HEK293 (cell line): ENCODE measurements at regions not wholly inside any gene's neighbourhood (a gene's known extent, or its start where the extent isn't known, plus 50 kb on each side); places are given as distances from the start of the nearest gene placed in this dataset.

Source experiments
- CTCF ChIA-PET: fragments of 350-600 bp; formaldehyde crosslinking; extraction: SDS; loops from one replicate; lab custom pipeline; 2021; ENCODE audit warnings: antibody characterized with exemption; lab: Yijun Ruan, JAX
- POLR2A ChIA-PET: fragments of 300-600 bp; formaldehyde crosslinking; extraction: SDS; loops from one replicate; lab custom pipeline; 2020; ENCODE audit warnings: antibody characterized with exemption, inconsistent platforms; lab: Yijun Ruan, JAX
- H3K27ac ChIP-seq: fragments of 200-500 bp; sonication (Bioruptor generic); 2 replicates; pipeline ENCODE4 v1.5.1; 2014; ENCODE audit warnings: low read depth, low read length, control low read depth, inconsistent platforms; ENCODE audit errors: extremely low read depth
- H3K36me3 ChIP-seq, 2 experiments: fragments of 200-500 bp in 1 of 2; sonication (Bioruptor generic) in 1 of 2; 1 replicate in 1 of 2; 2 replicates in 1 of 2; pipeline ENCODE4 v1.5.1; 2014 to 2017; ENCODE audit warnings: inconsistent platforms in 2 of 2, low read length in 2 of 2; ENCODE audit not compliant: control insufficient read depth in 2 of 2, insufficient read depth in 1 of 2
- H3K4me1 ChIP-seq: fragments of 200-500 bp; sonication (Bioruptor generic); 2 replicates; pipeline ENCODE4 v1.5.1; 2014; ENCODE audit warnings: mild to moderate bottlenecking, low read length, inconsistent platforms; ENCODE audit not compliant: control insufficient read depth, insufficient read depth
- H3K4me3 ChIP-seq: 2 replicates; pipeline ENCODE4 v1.5.1; 2011; ENCODE audit warnings: low read depth, mild to moderate bottlenecking, control low read depth, low read length, moderate library complexity
- H3K9me3 ChIP-seq: fragments of 200-500 bp; sonication (Bioruptor generic); 2 replicates; pipeline ENCODE4 v1.5.1; 2014; ENCODE audit warnings: low read depth, low read length, inconsistent platforms; ENCODE audit not compliant: control insufficient read depth, insufficient read depth
- EGR2 ChIP-seq: fragments of 450-650 bp; formaldehyde crosslinking; IDR thresholded peaks from 2 replicates; pipeline ENCODE4 v1.5.1; 2016; ENCODE audit warnings: low read depth, missing biosample characterization, missing genetic modification characterization
- GLIS2 ChIP-seq: fragments of 450-650 bp; formaldehyde crosslinking; IDR thresholded peaks from 2 replicates; pipeline ENCODE4 v1.5.1; 2016; ENCODE audit warnings: missing biosample characterization, missing genetic modification characterization
- KLF1 ChIP-seq: fragments of 450-650 bp; formaldehyde crosslinking; IDR thresholded peaks from 2 replicates; pipeline ENCODE4 v1.5.1; 2016; ENCODE audit warnings: missing biosample characterization, missing genetic modification characterization
- KLF9 ChIP-seq: fragments of 450-650 bp; formaldehyde crosslinking; IDR thresholded peaks from 2 replicates; pipeline ENCODE4 v1.5.1; 2016; ENCODE audit warnings: missing biosample characterization, missing genetic modification characterization, low read depth
- SP3 ChIP-seq: fragments of 450-650 bp; formaldehyde crosslinking; IDR thresholded peaks from 2 replicates; pipeline ENCODE4 v1.5.1; 2016; ENCODE audit warnings: missing biosample characterization, missing genetic modification characterization
- ZBTB17 ChIP-seq: fragments of 450-650 bp; formaldehyde crosslinking; IDR thresholded peaks from 2 replicates; pipeline ENCODE4 v1.5.1; 2016; ENCODE audit warnings: missing biosample characterization, missing genetic modification characterization
- ZBTB20 ChIP-seq: fragments of 450-650 bp; formaldehyde crosslinking; IDR thresholded peaks from 2 replicates; pipeline ENCODE4 v1.5.1; 2016; ENCODE audit warnings: missing biosample characterization, missing genetic modification characterization
- ZNF10 ChIP-seq: fragments of 450-650 bp; formaldehyde crosslinking; IDR thresholded peaks from 2 replicates; pipeline ENCODE4 v1.5.1; 2017; ENCODE audit warnings: missing biosample characterization, missing genetic modification characterization
- ZNF138 ChIP-seq: fragments of 450-650 bp; formaldehyde crosslinking; IDR thresholded peaks from 2 replicates; pipeline ENCODE4 v1.5.1; 2016; ENCODE audit warnings: missing biosample characterization, missing genetic modification characterization, borderline replicate concordance
- ZNF155 ChIP-seq: fragments of 450-650 bp; formaldehyde crosslinking; IDR thresholded peaks from 2 replicates; pipeline ENCODE4 v1.5.1; 2016; ENCODE audit warnings: missing biosample characterization, missing genetic modification characterization
- ZNF16 ChIP-seq: fragments of 450-650 bp; formaldehyde crosslinking; IDR thresholded peaks from 2 replicates; pipeline ENCODE4 v1.5.1; 2016; ENCODE audit warnings: low read depth, missing biosample characterization, missing genetic modification characterization
- ZNF174 ChIP-seq: fragments of 450-650 bp; formaldehyde crosslinking; IDR thresholded peaks from 2 replicates; pipeline ENCODE4 v1.5.0; 2017; ENCODE audit warnings: missing biosample characterization, mild to moderate bottlenecking, missing genetic modification characterization
- ZNF184 ChIP-seq: fragments of 450-650 bp; IDR thresholded peaks from 2 replicates; pipeline ENCODE4 v1.5.1; 2018; ENCODE audit warnings: missing biosample characterization, mild to moderate bottlenecking, missing genetic modification characterization
- ZNF202 ChIP-seq: fragments of 450-650 bp; formaldehyde crosslinking; IDR thresholded peaks from 2 replicates; pipeline ENCODE4 v1.5.1; 2016; ENCODE audit warnings: missing biosample characterization, missing genetic modification characterization, borderline replicate concordance
- ZNF394 ChIP-seq: fragments of 450-650 bp; formaldehyde crosslinking; IDR thresholded peaks from 2 replicates; pipeline ENCODE4 v1.5.1; 2016; ENCODE audit warnings: missing biosample characterization, missing genetic modification characterization, mild to moderate bottlenecking, moderate library complexity, borderline replicate concordance
- ZNF416 ChIP-seq: fragments of 450-650 bp; formaldehyde crosslinking; IDR thresholded peaks from 2 replicates; pipeline ENCODE4 v1.5.1; 2016; ENCODE audit warnings: missing biosample characterization, missing genetic modification characterization
- ZNF423 ChIP-seq: fragments of 450-650 bp; formaldehyde crosslinking; IDR thresholded peaks from 2 replicates; pipeline ENCODE4 v1.5.1; 2016; ENCODE audit warnings: missing biosample characterization, missing genetic modification characterization
- ZNF433 ChIP-seq: fragments of 450-650 bp; formaldehyde crosslinking; IDR thresholded peaks from 2 replicates; pipeline ENCODE4 v1.5.1; 2016; ENCODE audit warnings: missing biosample characterization, missing genetic modification characterization, low read depth
- ZNF510 ChIP-seq: fragments of 450-650 bp; formaldehyde crosslinking; IDR thresholded peaks from 2 replicates; pipeline ENCODE4 v1.5.1; 2018; ENCODE audit warnings: mild to moderate bottlenecking, missing genetic modification characterization, missing biosample characterization; ENCODE audit not compliant: insufficient replicate concordance
- ZNF76 ChIP-seq: fragments of 450-650 bp; formaldehyde crosslinking; IDR thresholded peaks from 2 replicates; pipeline ENCODE4; 2016; ENCODE audit warnings: low read depth, missing biosample characterization, missing genetic modification characterization, borderline replicate concordance
- ZNF768 ChIP-seq: fragments of 450-650 bp; formaldehyde crosslinking; IDR thresholded peaks from 2 replicates; pipeline ENCODE4 v1.5.1; 2018; ENCODE audit warnings: missing biosample characterization, mild to moderate bottlenecking, missing genetic modification characterization
- TF ChIP-seq, protein P1 (sequence below): fragments of 450-650 bp; formaldehyde crosslinking; IDR thresholded peaks from 2 replicates; pipeline ENCODE4 v1.5.1; 2016; ENCODE audit warnings: missing biosample characterization, missing genetic modification characterization
- TF ChIP-seq, protein P2 (sequence below): fragments of 450-650 bp; formaldehyde crosslinking; IDR thresholded peaks from 2 replicates; pipeline ENCODE4 v1.5.1; 2016; ENCODE audit warnings: missing biosample characterization, missing genetic modification characterization
- TF ChIP-seq, protein P3 (sequence below): fragments of 450-650 bp; formaldehyde crosslinking; IDR thresholded peaks from 2 replicates; pipeline ENCODE4 v1.5.1; 2016; ENCODE audit warnings: missing biosample characterization, missing genetic modification characterization

DNA sequence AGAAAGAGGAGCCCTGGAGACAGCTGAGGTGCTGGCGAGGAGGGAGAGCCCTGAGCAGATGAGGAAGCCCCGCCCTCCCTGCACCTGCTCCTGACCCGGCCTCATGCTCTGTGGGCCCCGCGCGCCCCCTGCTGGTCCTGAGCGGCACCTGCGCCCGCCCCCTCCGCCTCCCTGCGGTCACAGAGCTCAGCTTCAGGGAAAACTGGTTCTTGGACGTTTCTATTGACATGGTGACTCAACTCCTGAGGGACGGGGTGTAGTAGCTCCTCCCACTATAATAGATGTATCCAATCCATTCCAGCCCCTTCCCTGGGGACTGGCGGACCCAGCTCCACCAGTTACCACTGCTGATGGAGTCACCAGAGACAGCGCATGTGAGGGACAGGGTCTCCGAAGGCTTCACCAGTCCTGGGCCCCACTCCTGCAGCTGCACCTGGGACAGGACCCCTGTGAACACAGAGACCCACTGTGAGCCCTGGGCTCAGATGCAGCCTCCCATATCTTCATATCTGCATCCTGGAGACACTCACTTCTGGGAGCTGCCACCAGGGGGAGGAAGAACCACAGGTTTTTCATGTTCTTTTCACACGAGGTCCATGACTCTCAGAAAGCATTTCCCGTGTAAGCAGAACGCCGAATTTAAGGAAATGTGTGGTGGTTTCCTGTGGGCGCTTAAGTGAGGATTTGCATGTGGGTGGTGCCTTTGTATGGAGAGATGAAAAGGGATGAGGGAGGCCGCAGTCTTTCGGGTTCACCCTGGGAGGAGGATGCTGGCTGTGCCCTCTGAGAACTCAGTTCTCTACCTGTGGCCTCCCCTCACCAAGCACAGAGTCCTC, 1346.4 kb downstream of the TMEM121 start (continued):
- TF ChIP-seq ZBTB20 (tag by site-specific recombination) (peak; percentile 33; the same call in 1 of the 2 replicates), ZNF510 (tag by site-specific recombination) (no peak), ZNF138 (tag by site-specific recombination) (no peak), GLIS2 (tag by site-specific recombination) (peak; percentile 81), ZNF76 (tag by site-specific recombination) (no peak), ZNF184 (tag by site-specific recombination) (0 out of 2 replicates have a peak, but pooled peaks have one; percentile 19), EGR2 (tag by site-specific recombination) (peak; percentile 69), ZNF433 (tag by site-specific recombination) (no peak), ZNF394 (tag by site-specific recombination) (no peak), ZNF768 (tag by site-specific recombination) (no peak), ZNF202 (tag by site-specific recombination) (no peak), ZBTB17 (tag by site-specific recombination) (peak; percentile 86), ZNF416 (tag by site-specific recombination) (no peak), KLF9 (tag by site-specific recombination) (peak; percentile 61), ZNF16 (tag by site-specific recombination) (no peak), ZNF10 (tag by site-specific recombination) (peak; percentile 94), ZNF423 (peak; percentile 63; the same call in 1 of the 2 replicates), SP3 (tag by site-specific recombination) (peak; percentile 51)
- TF ChIP-seq, protein P1, sequence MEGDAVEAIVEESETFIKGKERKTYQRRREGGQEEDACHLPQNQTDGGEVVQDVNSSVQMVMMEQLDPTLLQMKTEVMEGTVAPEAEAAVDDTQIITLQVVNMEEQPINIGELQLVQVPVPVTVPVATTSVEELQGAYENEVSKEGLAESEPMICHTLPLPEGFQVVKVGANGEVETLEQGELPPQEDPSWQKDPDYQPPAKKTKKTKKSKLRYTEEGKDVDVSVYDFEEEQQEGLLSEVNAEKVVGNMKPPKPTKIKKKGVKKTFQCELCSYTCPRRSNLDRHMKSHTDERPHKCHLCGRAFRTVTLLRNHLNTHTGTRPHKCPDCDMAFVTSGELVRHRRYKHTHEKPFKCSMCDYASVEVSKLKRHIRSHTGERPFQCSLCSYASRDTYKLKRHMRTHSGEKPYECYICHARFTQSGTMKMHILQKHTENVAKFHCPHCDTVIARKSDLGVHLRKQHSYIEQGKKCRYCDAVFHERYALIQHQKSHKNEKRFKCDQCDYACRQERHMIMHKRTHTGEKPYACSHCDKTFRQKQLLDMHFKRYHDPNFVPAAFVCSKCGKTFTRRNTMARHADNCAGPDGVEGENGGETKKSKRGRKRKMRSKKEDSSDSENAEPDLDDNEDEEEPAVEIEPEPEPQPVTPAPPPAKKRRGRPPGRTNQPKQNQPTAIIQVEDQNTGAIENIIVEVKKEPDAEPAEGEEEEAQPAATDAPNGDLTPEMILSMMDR (tag by site-specific recombination), result peak; percentile 86
- TF ChIP-seq, protein P2, sequence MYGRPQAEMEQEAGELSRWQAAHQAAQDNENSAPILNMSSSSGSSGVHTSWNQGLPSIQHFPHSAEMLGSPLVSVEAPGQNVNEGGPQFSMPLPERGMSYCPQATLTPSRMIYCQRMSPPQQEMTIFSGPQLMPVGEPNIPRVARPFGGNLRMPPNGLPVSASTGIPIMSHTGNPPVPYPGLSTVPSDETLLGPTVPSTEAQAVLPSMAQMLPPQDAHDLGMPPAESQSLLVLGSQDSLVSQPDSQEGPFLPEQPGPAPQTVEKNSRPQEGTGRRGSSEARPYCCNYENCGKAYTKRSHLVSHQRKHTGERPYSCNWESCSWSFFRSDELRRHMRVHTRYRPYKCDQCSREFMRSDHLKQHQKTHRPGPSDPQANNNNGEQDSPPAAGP (tag by site-specific recombination), result no peak

DNA sequence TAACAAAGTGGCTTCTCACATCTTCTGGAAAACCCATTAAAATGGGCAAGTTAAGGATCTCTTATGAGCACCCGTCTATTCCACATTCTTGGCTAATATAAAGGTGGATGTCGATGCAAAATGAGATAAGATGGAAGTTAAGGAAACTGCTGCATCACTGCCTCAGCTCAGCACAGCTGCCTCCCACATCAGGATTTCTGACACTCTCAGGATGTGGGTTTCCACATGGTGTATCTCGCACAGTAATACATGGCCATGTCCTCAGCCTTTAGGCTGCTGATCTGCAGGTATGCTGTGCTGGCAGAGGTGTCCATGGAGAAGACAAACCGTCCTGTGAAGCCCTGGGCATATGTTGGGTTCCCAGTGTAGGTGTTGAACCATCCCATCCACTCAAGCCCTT, 1348.0 kb downstream of the TMEM121 start:
- H3K4me3 ChIP-seq, result no peak overlapping the region
- ChIA-PET CTCF (interaction anchor here (0.7 to 13.9 kb wide), 11 partner anchors 7 to 256 kb away, joined by 5 to 261 read pairs (median 24); no protein-coding TSS in a partner anchor), POLR2A (no interaction called here)
- H3K27ac ChIP-seq, result no peak overlapping the region
- no peaks in the 10 kb centered on the region; the same call in 1 of the 2 replicates for H3K9me3 ChIP-seq
- no peak for TF ChIP-seq KLF1 (tag by site-specific recombination)
- TF ChIP-seq, protein P3, sequence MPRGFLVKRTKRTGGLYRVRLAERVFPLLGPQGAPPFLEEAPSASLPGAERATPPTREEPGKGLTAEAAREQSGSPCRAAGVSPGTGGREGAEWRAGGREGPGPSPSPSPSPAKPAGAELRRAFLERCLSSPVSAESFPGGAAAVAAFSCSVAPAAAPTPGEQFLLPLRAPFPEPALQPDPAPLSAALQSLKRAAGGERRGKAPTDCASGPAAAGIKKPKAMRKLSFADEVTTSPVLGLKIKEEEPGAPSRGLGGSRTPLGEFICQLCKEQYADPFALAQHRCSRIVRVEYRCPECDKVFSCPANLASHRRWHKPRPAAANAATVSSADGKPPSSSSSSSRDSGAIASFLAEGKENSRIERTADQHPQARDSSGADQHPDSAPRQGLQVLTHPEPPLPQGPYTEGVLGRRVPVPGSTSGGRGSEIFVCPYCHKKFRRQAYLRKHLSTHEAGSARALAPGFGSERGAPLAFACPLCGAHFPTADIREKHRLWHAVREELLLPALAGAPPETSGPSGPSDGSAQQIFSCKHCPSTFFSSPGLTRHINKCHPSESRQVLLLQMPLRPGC (tag by site-specific recombination), result no peak
- TF ChIP-seq ZNF155 (tag by site-specific recombination), result no peak
- no peak for TF ChIP-seq ZBTB17 (tag by site-specific recombination)
- TF ChIP-seq ZNF174, result no peak
- H3K36me3 ChIP-seq, result no peaks in the 10 kb centered on the region; a peak in 1 of 3 replicates
- H3K4me1 ChIP-seq, result 0 out of 2 replicates have a peak, but pooled peaks cover 4% of the 10 kb centered on the region
